Stomach (tissue), 8 donors: ENCODE measurements at regions not wholly inside any gene's neighbourhood (a gene's known extent, or its start where the extent isn't known, plus 50 kb on each side); places are given as distances from the start of the nearest gene placed in this dataset.

Experiments
- DNase-seq, 2 donors: peaks; one replicate each; pipeline versions ENCODE4 v3.0.0 to v3.0.0-alpha.2; 2013 to 2019
- H3K27ac ChIP-seq, 5 donors: fragments of 200-600 bp in 4 of 5; sonication (generic) in 4 of 5; one replicate each; pipeline ENCODE4 v1.5.1; 2013 to 2019; ENCODE audit warnings: mild to moderate bottlenecking in 1 of 5, moderate library complexity in 1 of 5
- H3K27me3 ChIP-seq, 3 donors: fragments of 200-600 bp; sonication (generic); one replicate each; pipeline ENCODE4 v1.5.1; 2017 to 2019; ENCODE audit warnings: mixed run types in 1 of 3
- H3K36me3 ChIP-seq, 4 donors: fragments of 200-600 bp; sonication (generic); 1 replicate in 3 of 4; 2 replicates in 1 of 4; pipeline ENCODE4 v1.5.1; 2016 to 2019
- H3K4me1 ChIP-seq, 4 donors: fragments of 200-600 bp; sonication (generic); one replicate each; pipeline ENCODE4 v1.5.1; 2016 to 2019
- H3K4me3 ChIP-seq, 4 donors: fragments of 200-600 bp; sonication (generic) in 3 of 4; one replicate each; pipeline ENCODE4 v1.5.1; 2016 to 2019; ENCODE audit warnings: mild to moderate bottlenecking in 1 of 4
- H3K9me3 ChIP-seq, 4 donors: fragments of 200-600 bp; sonication (generic); one replicate each; pipeline ENCODE4 v1.5.1; 2016 to 2019
- CTCF ChIP-seq, 7 experiments: fragments of 450-650 bp in 4 of 7; fragments of 200-600 bp in 3 of 7; sonication (generic) in 3 of 7; IDR thresholded peaks; one replicate each; pipeline ENCODE4 v1.5.1; 2016 to 2019; ENCODE audit warnings: antibody characterized with exemption in 7 of 7, control low read depth in 2 of 7, mild to moderate bottlenecking in 1 of 7
- EP300 ChIP-seq: sonication (generic); formaldehyde crosslinking; IDR thresholded peaks from one replicate; pipeline ENCODE4 v1.6.1; 2017; ENCODE audit warnings: antibody characterized with exemption
- POLR2A ChIP-seq, 4 donors: fragments of 450-650 bp; IDR thresholded peaks; one replicate each; pipeline ENCODE4 v1.6.1; 2016; ENCODE audit warnings: antibody characterized with exemption in 4 of 4, control low read depth in 2 of 4, mild to moderate bottlenecking in 1 of 4, moderate library complexity in 1 of 4
- POLR2AphosphoS5 ChIP-seq, 3 donors: sonication (generic); formaldehyde crosslinking; IDR thresholded peaks; one replicate each; pipeline ENCODE4 v1.6.1; 2016; ENCODE audit warnings: antibody characterized with exemption in 3 of 3
- WGBS, 5 donors: extraction: QIAGEN DNeasy Blood & Tissue Kit in 3 of 5; methylation state at CpG; one replicate each; pipeline versions ENCODE4 v1.1.5 to v1.1.7; 2013 to 2018; 5-methylcytosine and 5-hydroxymethylcytosine counted together
- intact Hi-C: fragments of 100-400 bp; cut with DNase I; formaldehyde crosslinking; loops from one replicate; pipeline ENCODE4 v1.15.1; 2023; ENCODE audit warnings: low total_unique reads
- donor health status: healthy with polysubstance abuse.
- donor health status: Bipolar disorder and iron deficiency.
- donor health status: healthy.

- Histone ChIP-seq H3K36me3 (no peaks in the 10 kb centered on the region), H3K9me3 (no peaks in the 10 kb centered on the region), H3K27me3 (no peaks in the 10 kb centered on the region), H3K27ac (no peak overlapping the region), H3K4me1 (peaks cover 13 to 19% (median 17%) of the 10 kb centered on the region in 4 donors), H3K4me3 (no peak overlapping the region)
- no peak for TF ChIP-seq POLR2AphosphoS5 (IDR thresholded peaks at IDR 0.05)
- no peak for DNase-seq
- intact Hi-C loops = no loop called here
Observed at GRCh38 chr14:55756078-55756477, 176.1 kb downstream of the KTN1 start.

- 91 to 96% (median 95%) methylated on average over 2 of the region's 2 CpGs for WGBS, 5 donors
- TF ChIP-seq EP300 (no peak), CTCF (IDR thresholded peaks at IDR 0.05) (no peak), POLR2AphosphoS5 (IDR thresholded peaks at IDR 0.05) (no peak), POLR2A (IDR thresholded peaks at IDR 0.05) (no peak)
- intact Hi-C loops = no loop called here
- H3K36me3 ChIP-seq = no peaks in the 10 kb centered on the region
- no peak for DNase-seq
- no peaks in the 10 kb centered on the region for H3K27me3 ChIP-seq
- H3K4me3 ChIP-seq = no peak overlapping the region
- H3K27ac ChIP-seq = no peak overlapping the region
- H3K9me3 ChIP-seq = no peaks in the 10 kb centered on the region
- peaks cover 13 to 19% (median 17%) of the 10 kb centered on the region in 4 donors for H3K4me1 ChIP-seq
Observed at GRCh38 chr14:55756557-55756956, 176.6 kb downstream of the KTN1 start.

GRCh38 chr14:55758796-55759195, 178.8 kb downstream of the KTN1 start:
- Histone ChIP-seq H3K9me3 (no peaks in the 10 kb centered on the region), H3K27ac (no peak overlapping the region), H3K4me1 (peaks cover 0 to 2% (median under 1%) of the 10 kb centered on the region in 4 donors), H3K27me3 (no peaks in the 10 kb centered on the region), H3K36me3 (no peaks in the 10 kb centered on the region), H3K4me3 (no peak overlapping the region)
- no peak for DNase-seq
- WGBS, 5 donors = 45 to 74% (median 53%) methylated on average over 1 of the region's 1 CpG
- intact Hi-C loops = no loop called here
- TF ChIP-seq POLR2A (IDR thresholded peaks at IDR 0.05) (no peak), POLR2AphosphoS5 (IDR thresholded peaks at IDR 0.05) (no peak), CTCF (IDR thresholded peaks at IDR 0.05) (no peak), EP300 (no peak)

- Histone ChIP-seq H3K9me3 (no peaks in the 10 kb centered on the region), H3K36me3 (no peaks in the 10 kb centered on the region), H3K27me3 (no peaks in the 10 kb centered on the region), H3K27ac (no peak overlapping the region), H3K4me1 (no peaks in the 10 kb centered on the region), H3K4me3 (no peak overlapping the region)
- DNase-seq = no peak
- WGBS, 5 donors = 91 to 94% (median 93%) methylated on average over 14 of the region's 14 CpGs
- intact Hi-C loops = no loop called here
- no peak for TF ChIP-seq POLR2AphosphoS5 (IDR thresholded peaks at IDR 0.05)
- no peak for TF ChIP-seq CTCF (IDR thresholded peaks at IDR 0.05)
- no peak for TF ChIP-seq POLR2A (IDR thresholded peaks at IDR 0.05)
- TF ChIP-seq EP300 = no peak
Observed at GRCh38 chr14:55760789-55761566, 181.0 kb downstream of the KTN1 start.

GRCh38 chr14:55761651-55762050, 181.6 kb downstream of the KTN1 start:
- Histone ChIP-seq H3K4me1 (no peaks in the 10 kb centered on the region), H3K27ac (no peak overlapping the region), H3K27me3 (no peaks in the 10 kb centered on the region), H3K4me3 (no peak overlapping the region), H3K9me3 (no peaks in the 10 kb centered on the region), H3K36me3 (no peaks in the 10 kb centered on the region)
- TF ChIP-seq POLR2AphosphoS5 (IDR thresholded peaks at IDR 0.05) (no peak), EP300 (no peak), POLR2A (IDR thresholded peaks at IDR 0.05) (no peak), CTCF (IDR thresholded peaks at IDR 0.05) (no peak)
- DNase-seq = no peak
- intact Hi-C loops = no loop called here
- WGBS, 5 donors = 94 to 100% (median 100%) methylated on average over 1 of the region's 1 CpG
